ENCODE measurements at regions not wholly inside any gene's neighbourhood (a gene's known extent, or its start where the extent isn't known, plus 50 kb on each side); places are given as distances from the start of the nearest gene placed in this dataset.

DNA sequence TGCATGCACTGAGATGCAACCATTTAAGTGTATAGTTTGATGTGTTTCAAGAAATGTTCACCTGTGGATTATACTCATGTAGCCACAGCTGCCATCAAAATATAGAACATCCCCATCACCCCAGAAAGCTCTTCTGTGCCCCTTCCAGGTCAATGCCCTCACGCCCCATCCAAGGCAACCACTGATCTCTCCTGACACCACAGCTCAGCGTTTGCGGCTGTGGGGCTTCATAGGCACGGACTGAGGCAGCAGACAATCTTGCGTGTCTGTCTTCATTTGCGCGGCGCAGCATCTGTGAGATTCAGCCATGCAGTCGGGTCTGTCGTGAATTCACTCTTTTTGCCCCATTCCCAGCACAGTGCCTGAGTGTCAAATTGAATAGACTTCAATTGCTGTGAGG, 153.8 kb upstream of the UQCRFS1 start:
- H3K36me3 ChIP-seq (ENCODE audit: control insufficient read depth, insufficient read depth, low read length), result no peaks in the 10 kb centered on the region
- no peaks in the 10 kb centered on the region for H3K27me3 ChIP-seq (ENCODE audit: control insufficient read depth, insufficient read depth, low read length, poor library complexity, severe bottlenecking)
- whole genome bisulfite sequencing, 2 experiments, result 92% methylated on average over 10 of the region's 10 CpGs
- H3K4me3 ChIP-seq (ENCODE audit: insufficient read depth, low read depth, low read length), result no peak overlapping the region
- peaks cover 6% of the 10 kb centered on the region for H3K4me1 ChIP-seq (ENCODE audit: control insufficient read depth, insufficient read depth, low read length)
- no peaks in the 10 kb centered on the region for H3K9me3 ChIP-seq (ENCODE audit: control insufficient read depth, low read length)
- H3K27ac ChIP-seq (ENCODE audit: insufficient read depth, low read depth, low read length, poor library complexity, severe bottlenecking), result no peak overlapping the region

DNA sequence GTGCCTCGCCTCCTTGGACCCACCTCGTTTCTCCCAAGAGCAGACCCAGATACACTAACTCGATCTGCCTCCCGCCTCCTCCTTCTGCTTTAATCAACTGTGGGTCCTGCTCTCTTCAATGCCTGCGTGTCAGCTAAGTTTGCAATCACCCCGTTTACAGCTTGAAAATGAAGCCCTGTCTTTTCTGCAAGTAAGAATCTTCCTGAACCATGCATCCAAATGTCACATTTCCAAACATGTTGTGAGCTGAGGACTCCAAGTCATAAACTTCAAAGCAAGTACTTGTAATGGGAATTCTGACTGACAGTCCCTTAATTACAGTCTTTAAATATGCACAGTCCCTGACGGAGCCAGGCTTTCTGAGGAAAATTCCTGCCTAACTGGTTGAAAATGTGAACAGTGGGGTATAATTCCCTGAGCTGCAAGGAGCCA, 154.9 kb upstream of the UQCRFS1 start:
- Histone ChIP-seq H3K4me1 (ENCODE audit: control insufficient read depth, insufficient read depth, low read length) (peaks cover 6% of the 10 kb centered on the region), H3K27me3 (ENCODE audit: control insufficient read depth, insufficient read depth, low read length, poor library complexity, severe bottlenecking) (no peaks in the 10 kb centered on the region), H3K9me3 (ENCODE audit: control insufficient read depth, low read length) (no peaks in the 10 kb centered on the region), H3K27ac (ENCODE audit: insufficient read depth, low read depth, low read length, poor library complexity, severe bottlenecking) (no peak overlapping the region), H3K36me3 (ENCODE audit: control insufficient read depth, insufficient read depth, low read length) (no peaks in the 10 kb centered on the region), H3K4me3 (ENCODE audit: insufficient read depth, low read depth, low read length) (no peak overlapping the region)
- WGBS, 2 experiments, result 28% methylated on average over 7 of the region's 7 CpGs

DNA sequence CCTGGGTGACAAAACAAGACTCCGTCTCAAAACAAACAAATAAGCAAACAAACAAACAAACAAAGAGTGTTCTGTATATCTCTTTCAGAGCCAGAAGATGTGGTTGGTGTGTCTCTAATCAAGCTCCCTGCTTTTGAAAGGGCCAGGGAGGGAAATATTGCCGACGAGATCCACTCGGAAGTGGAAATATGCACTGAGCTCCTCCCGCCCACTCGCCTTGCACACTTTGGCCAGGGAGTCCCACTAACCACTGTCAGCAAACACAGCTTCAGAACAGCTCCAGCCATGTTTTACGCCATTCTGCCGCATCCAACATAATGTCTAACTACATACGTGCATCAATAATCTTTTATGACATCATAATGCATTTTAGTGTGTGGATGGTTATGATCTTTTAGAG, 155.5 kb upstream of the VSTM2B start:
- Histone ChIP-seq H3K27me3 (ENCODE audit: control insufficient read depth, insufficient read depth, low read length, poor library complexity, severe bottlenecking) (no peaks in the 10 kb centered on the region), H3K27ac (ENCODE audit: insufficient read depth, low read depth, low read length, poor library complexity, severe bottlenecking) (no peak overlapping the region), H3K36me3 (ENCODE audit: control insufficient read depth, insufficient read depth, low read length) (no peaks in the 10 kb centered on the region), H3K9me3 (ENCODE audit: control insufficient read depth, low read length) (no peaks in the 10 kb centered on the region), H3K4me3 (ENCODE audit: insufficient read depth, low read depth, low read length) (no peak overlapping the region), H3K4me1 (ENCODE audit: control insufficient read depth, insufficient read depth, low read length) (peaks cover 6% of the 10 kb centered on the region)
- WGBS, 2 experiments, result 97 to 99% methylated on average over 8 of the region's 9 CpGs

DNA sequence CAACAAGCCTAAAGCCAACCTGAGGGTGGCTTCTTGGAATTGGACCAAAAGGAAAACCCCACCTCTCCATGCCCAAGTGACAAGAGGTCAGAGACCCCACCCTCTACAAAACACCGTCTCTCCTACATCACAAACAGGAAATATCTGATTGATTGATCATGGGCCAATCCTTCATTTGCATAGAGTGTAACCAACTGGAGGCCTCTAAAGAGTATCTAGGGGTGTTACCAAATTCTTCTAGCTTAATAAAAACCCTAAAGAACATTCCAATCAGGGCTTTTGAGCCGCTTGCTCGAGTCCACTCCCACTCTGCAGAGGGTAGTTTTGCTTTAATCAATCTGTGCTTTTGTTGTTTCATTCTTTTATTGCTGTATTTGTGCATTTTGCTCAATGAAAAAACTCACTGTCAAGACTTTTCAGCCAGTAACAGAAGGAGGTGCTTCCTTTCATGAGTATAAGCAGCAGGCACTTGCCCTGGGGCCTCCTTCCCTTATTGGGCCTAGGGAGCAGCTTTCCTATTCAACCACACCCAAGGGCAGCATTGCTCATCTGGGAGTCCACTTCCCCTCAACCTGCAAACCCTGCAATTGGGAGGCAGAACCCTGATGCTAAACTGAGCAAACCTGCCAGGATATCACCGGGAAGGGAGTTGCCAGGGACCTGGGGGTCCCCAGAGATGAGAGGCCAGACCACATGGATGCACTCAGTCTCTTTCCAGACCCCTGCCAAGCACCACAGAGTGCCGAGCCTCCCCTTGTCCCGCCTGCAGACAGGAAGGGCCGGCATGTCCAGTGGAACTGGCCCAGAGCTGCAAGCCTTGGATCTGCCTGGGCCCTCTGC, 154.3 kb upstream of the VSTM2B start:
- no peak overlapping the region for H3K27ac ChIP-seq (ENCODE audit: insufficient read depth, low read depth, low read length, poor library complexity, severe bottlenecking)
- WGBS, 2 experiments, result 89 to 91% methylated on average over 7 of the region's 7 CpGs

DNA sequence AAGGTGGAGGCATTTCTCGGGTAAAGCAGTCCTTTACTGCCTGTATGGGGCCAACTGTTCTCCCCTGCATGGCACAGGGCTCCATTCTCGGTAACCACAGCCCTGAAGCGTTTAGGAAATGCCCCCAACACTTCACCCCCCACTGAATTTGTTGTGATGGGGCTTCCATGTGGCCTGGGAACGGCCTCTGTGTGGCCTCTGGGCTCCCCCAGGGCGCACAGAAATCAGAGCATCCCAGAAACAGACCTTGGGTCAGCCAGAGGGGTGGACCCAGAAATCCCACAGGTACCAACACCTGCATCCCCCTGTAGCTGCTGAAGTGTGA, 153.7 kb upstream of the VSTM2B start:
- H3K4me1 ChIP-seq (ENCODE audit: control insufficient read depth, insufficient read depth, low read length), result peaks cover 6% of the 10 kb centered on the region
- 86 to 91% methylated on average over 5 of the region's 5 CpGs for WGBS, 2 experiments
- no peak overlapping the region for H3K4me3 ChIP-seq (ENCODE audit: insufficient read depth, low read depth, low read length)
- no peaks in the 10 kb centered on the region for H3K27me3 ChIP-seq (ENCODE audit: control insufficient read depth, insufficient read depth, low read length, poor library complexity, severe bottlenecking)
- no peak overlapping the region for H3K27ac ChIP-seq (ENCODE audit: insufficient read depth, low read depth, low read length, poor library complexity, severe bottlenecking)
- H3K9me3 ChIP-seq (ENCODE audit: control insufficient read depth, low read length), result no peaks in the 10 kb centered on the region
- no peaks in the 10 kb centered on the region for H3K36me3 ChIP-seq (ENCODE audit: control insufficient read depth, insufficient read depth, low read length)

More for the DNA sequence above, 154.3 kb upstream of the VSTM2B start:
- no peaks in the 10 kb centered on the region for H3K36me3 ChIP-seq (ENCODE audit: control insufficient read depth, insufficient read depth, low read length)
- H3K27me3 ChIP-seq (ENCODE audit: control insufficient read depth, insufficient read depth, low read length, poor library complexity, severe bottlenecking), result no peaks in the 10 kb centered on the region
- H3K4me3 ChIP-seq (ENCODE audit: insufficient read depth, low read depth, low read length), result no peak overlapping the region
- H3K9me3 ChIP-seq (ENCODE audit: control insufficient read depth, low read length), result no peaks in the 10 kb centered on the region
- peaks cover 6% of the 10 kb centered on the region for H3K4me1 ChIP-seq (ENCODE audit: control insufficient read depth, insufficient read depth, low read length)

DNA sequence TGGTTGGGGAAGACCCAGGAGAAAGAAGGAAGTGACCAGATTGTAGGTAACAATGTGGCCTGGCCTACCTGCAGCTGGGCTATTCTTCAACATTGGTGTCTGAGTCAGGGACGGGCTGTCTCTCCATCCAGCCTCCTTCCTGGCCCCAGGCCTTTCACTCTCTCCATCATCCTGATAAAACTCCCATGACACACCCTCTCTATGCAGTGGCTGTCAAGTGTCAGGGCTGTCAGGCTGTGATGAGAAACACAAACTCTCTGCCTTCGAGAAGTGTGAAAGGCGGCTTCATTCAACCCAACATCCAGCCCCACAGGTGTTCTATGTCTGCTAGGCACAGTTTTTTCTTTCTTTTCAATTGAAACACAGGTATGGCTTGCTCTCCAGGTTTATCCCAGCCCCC, 153.3 kb upstream of the VSTM2B start:
- peaks cover 6% of the 10 kb centered on the region for H3K4me1 ChIP-seq (ENCODE audit: control insufficient read depth, insufficient read depth, low read length)
- H3K4me3 ChIP-seq (ENCODE audit: insufficient read depth, low read depth, low read length), result no peak overlapping the region
- no peaks in the 10 kb centered on the region for H3K27me3 ChIP-seq (ENCODE audit: control insufficient read depth, insufficient read depth, low read length, poor library complexity, severe bottlenecking)
- no peak overlapping the region for H3K27ac ChIP-seq (ENCODE audit: insufficient read depth, low read depth, low read length, poor library complexity, severe bottlenecking)
- H3K9me3 ChIP-seq (ENCODE audit: control insufficient read depth, low read length), result no peaks in the 10 kb centered on the region
- 78 to 84% methylated on average over 3 of the region's 3 CpGs for WGBS, 2 experiments
- H3K36me3 ChIP-seq (ENCODE audit: control insufficient read depth, insufficient read depth, low read length), result no peaks in the 10 kb centered on the region

DNA sequence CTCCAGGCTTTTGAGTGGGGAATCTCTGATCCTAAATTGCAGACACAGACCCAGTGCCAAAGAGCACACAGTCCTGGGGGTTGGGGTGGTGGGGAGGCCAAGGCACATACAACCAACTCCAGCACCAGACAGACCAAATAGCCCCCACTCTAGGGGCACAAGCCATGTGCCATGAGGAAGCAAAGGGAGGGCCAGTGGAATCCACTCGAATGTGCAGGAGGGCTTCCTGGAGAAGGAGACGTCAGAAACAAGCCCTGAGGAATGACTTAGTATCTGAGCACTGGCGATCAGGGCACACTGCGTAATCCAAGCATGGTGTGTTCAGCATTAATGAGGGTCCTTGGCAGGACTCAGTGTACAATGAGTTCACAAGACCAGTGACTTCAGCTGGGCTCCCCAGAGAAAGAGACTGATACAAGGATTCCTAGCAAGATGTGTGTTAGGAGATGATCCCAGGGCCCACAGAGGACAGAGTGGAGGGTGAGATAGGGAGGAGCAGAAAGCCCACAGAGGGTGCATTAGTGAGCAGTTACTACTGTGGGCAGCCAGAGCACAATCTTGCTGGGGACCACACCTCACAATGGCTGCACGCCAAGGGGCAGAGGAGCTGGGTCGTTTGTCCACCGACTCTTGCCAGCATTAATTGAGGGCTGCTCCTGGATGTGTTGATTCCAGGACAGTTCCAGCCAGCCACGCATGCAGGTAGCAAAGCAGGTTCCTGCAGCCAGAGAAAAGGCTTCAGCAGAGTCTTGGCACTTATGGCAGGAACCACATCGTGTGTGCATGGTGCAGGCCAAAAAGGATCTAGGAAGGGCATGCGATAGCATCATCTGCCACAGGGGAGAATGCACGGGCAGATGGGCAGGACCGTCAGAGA, 152.6 kb upstream of the VSTM2B start:
- Histone ChIP-seq H3K4me1 (ENCODE audit: control insufficient read depth, insufficient read depth, low read length) (peaks cover under 1% of the 10 kb centered on the region), H3K36me3 (ENCODE audit: control insufficient read depth, insufficient read depth, low read length) (no peaks in the 10 kb centered on the region), H3K27me3 (ENCODE audit: control insufficient read depth, insufficient read depth, low read length, poor library complexity, severe bottlenecking) (no peaks in the 10 kb centered on the region), H3K9me3 (ENCODE audit: control insufficient read depth, low read length) (no peaks in the 10 kb centered on the region), H3K4me3 (ENCODE audit: insufficient read depth, low read depth, low read length) (no peak overlapping the region), H3K27ac (ENCODE audit: insufficient read depth, low read depth, low read length, poor library complexity, severe bottlenecking) (no peak overlapping the region)
- 82 to 87% methylated on average over 12 of the region's 12 CpGs for WGBS, 2 experiments

DNA sequence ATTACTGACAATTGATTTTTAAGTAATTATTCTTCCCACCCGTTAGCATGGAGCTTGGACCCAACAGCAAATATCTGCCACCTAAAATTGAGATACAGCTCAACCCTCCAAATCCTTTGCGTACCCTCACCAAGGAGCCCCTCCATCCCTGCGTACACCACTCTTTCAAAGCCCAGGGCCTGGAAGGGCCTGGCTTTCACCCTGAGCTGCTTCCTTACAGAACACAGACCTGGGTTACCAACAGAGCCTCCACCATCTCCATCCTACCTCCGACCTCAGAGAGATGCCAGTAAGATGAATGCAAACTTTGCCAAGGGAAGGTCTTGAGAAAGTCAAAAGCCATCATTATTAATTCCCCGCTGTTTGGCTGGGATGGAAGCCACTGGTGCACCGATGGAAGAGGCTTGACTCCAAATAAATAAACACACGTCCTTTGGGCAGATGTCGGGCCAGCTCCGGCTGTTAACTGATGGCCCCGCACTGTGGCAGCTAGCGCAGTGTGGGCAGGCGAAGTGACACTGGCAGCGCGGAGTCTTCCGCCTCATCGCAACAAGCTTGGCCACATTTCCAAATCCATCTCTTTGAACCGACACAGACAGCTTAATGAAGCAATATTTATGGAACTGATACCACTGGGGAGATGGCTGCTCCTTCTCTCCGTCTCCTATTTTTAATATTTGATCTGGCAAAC, 150.2 kb upstream of the VSTM2B start:
- H3K27ac ChIP-seq (ENCODE audit: insufficient read depth, low read depth, low read length, poor library complexity, severe bottlenecking), result no peak overlapping the region
- WGBS, 2 experiments, result 91 to 96% methylated on average over 18 of the region's 18 CpGs
- no peaks in the 10 kb centered on the region for H3K27me3 ChIP-seq (ENCODE audit: control insufficient read depth, insufficient read depth, low read length, poor library complexity, severe bottlenecking)
- no peaks in the 10 kb centered on the region for H3K36me3 ChIP-seq (ENCODE audit: control insufficient read depth, insufficient read depth, low read length)
- peaks cover 14% of the 10 kb centered on the region for H3K4me1 ChIP-seq (ENCODE audit: control insufficient read depth, insufficient read depth, low read length)
- H3K9me3 ChIP-seq (ENCODE audit: control insufficient read depth, low read length), result no peaks in the 10 kb centered on the region
- no peak overlapping the region for H3K4me3 ChIP-seq (ENCODE audit: insufficient read depth, low read depth, low read length)

DNA sequence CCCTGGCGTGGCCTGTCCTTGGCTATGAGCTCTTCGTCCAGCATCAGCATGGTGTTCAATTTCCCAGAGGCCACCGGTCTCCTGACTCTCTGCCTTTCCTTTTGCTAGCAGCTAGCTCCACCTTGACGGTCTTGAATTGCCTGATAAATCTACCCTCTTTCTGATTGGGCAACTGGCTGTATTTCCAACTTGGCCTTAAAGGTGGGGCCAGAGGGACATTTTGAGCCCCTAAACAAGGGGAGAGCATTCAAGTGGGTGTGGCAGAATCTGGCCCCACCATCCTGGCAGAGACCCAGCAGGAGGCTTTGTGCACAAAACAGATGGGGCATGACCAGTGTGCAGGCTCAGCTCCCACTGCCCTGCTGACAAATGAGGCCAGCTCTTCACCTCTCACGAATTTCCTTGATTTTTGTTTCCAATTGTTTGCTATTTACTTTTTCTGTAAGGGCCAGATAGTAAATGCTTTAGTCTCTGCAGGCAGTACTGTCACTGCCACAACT, 148.9 kb upstream of the VSTM2B start:
- no peak overlapping the region for H3K27ac ChIP-seq (ENCODE audit: insufficient read depth, low read depth, low read length, poor library complexity, severe bottlenecking)
- H3K4me1 ChIP-seq (ENCODE audit: control insufficient read depth, insufficient read depth, low read length), result peaks cover 15% of the 10 kb centered on the region
- no peaks in the 10 kb centered on the region for H3K9me3 ChIP-seq (ENCODE audit: control insufficient read depth, low read length)
- no peaks in the 10 kb centered on the region for H3K27me3 ChIP-seq (ENCODE audit: control insufficient read depth, insufficient read depth, low read length, poor library complexity, severe bottlenecking)
- 85 to 87% methylated on average over 5 of the region's 5 CpGs for WGBS, 2 experiments
- H3K36me3 ChIP-seq (ENCODE audit: control insufficient read depth, insufficient read depth, low read length), result no peaks in the 10 kb centered on the region
- H3K4me3 ChIP-seq (ENCODE audit: insufficient read depth, low read depth, low read length), result no peak overlapping the region

DNA sequence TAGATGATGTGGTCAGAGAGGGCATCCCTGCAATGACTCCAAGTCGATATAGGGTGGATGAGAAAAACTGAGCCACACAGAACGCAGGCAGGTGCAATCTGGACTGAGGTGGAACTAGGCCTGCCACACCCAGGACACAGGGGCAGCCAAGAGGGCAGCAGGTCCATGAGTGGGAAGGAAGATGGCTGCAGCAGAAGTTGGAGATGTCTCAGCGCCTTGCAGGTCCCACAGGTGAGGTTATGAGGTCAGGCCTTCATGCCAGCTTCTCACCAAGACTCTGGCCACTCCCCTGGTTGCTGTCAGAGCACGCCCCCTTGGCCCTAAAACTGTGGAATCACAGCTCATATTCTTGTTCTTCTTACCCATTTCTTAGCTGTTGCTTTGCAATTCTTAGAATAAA, 147.7 kb upstream of the VSTM2B start:
- Histone ChIP-seq H3K4me1 (ENCODE audit: control insufficient read depth, insufficient read depth, low read length) (peaks cover 23% of the 10 kb centered on the region), H3K27me3 (ENCODE audit: control insufficient read depth, insufficient read depth, low read length, poor library complexity, severe bottlenecking) (no peaks in the 10 kb centered on the region), H3K36me3 (ENCODE audit: control insufficient read depth, insufficient read depth, low read length) (no peaks in the 10 kb centered on the region), H3K27ac (ENCODE audit: insufficient read depth, low read depth, low read length, poor library complexity, severe bottlenecking) (no peak overlapping the region), H3K4me3 (ENCODE audit: insufficient read depth, low read depth, low read length) (no peak overlapping the region), H3K9me3 (ENCODE audit: control insufficient read depth, low read length) (no peaks in the 10 kb centered on the region)
- WGBS, 2 experiments, result 93 to 97% methylated on average over 4 of the region's 4 CpGs

Measured in ectodermal cell (in vitro differentiated cells).